ENCODE measurements at regions not wholly inside any gene's neighbourhood (a gene's known extent, or its start where the extent isn't known, plus 50 kb on each side); places are given as distances from the start of the nearest gene placed in this dataset.

GRCh38 chr14:88981948-88982347 lies 157.5 kb downstream of the TTC8 start:
- no peaks in the 10 kb centered on the region for H3K36me3 ChIP-seq
- no peak for TF ChIP-seq EZH2 (IDR thresholded peaks at IDR 0.05)
- TF ChIP-seq EZH2phosphoT487 (IDR thresholded peaks at IDR 0.05) = no peak
- TF ChIP-seq, protein P1, sequence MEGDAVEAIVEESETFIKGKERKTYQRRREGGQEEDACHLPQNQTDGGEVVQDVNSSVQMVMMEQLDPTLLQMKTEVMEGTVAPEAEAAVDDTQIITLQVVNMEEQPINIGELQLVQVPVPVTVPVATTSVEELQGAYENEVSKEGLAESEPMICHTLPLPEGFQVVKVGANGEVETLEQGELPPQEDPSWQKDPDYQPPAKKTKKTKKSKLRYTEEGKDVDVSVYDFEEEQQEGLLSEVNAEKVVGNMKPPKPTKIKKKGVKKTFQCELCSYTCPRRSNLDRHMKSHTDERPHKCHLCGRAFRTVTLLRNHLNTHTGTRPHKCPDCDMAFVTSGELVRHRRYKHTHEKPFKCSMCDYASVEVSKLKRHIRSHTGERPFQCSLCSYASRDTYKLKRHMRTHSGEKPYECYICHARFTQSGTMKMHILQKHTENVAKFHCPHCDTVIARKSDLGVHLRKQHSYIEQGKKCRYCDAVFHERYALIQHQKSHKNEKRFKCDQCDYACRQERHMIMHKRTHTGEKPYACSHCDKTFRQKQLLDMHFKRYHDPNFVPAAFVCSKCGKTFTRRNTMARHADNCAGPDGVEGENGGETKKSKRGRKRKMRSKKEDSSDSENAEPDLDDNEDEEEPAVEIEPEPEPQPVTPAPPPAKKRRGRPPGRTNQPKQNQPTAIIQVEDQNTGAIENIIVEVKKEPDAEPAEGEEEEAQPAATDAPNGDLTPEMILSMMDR (IDR thresholded peaks at IDR 0.05) = no peak
- H3K27me3 ChIP-seq = peaks cover 14% of the 10 kb centered on the region
- H2AFZ ChIP-seq (replicated peaks) = no peak overlapping the region
- no peak overlapping the region for H3K9ac ChIP-seq
- no peaks in the 10 kb centered on the region for H3K79me2 ChIP-seq (ENCODE audit: low read depth)
- Mint-ChIP-seq H3K9me3 (peaks cover 5% of the 10 kb centered on the region), H3K36me3 (no peaks in the 10 kb centered on the region), H3K27ac (no peak overlapping the region), H3K4me1 (peaks cover 2% of the 10 kb centered on the region), H3K27me3 (ENCODE audit: insufficient read depth, low read depth) (peaks cover 16% of the 10 kb centered on the region), H3K4me3 (no peak overlapping the region)
- no peak for DNase-seq (ENCODE audit: low spot score)
- peaks cover 10% of the 10 kb centered on the region for H4K20me1 ChIP-seq (ENCODE audit: low read depth)
- no peaks in the 10 kb centered on the region for H3F3A ChIP-seq (ENCODE audit: low read depth)
- H3K4me2 ChIP-seq = no peak overlapping the region
- no peaks in the 10 kb centered on the region for H3K4me1 ChIP-seq
- H3K27ac ChIP-seq = no peak overlapping the region
- no peak overlapping the region for H3K4me3 ChIP-seq
- no peaks in the 10 kb centered on the region for H3K9me3 ChIP-seq (ENCODE audit: low read depth)

DNA sequence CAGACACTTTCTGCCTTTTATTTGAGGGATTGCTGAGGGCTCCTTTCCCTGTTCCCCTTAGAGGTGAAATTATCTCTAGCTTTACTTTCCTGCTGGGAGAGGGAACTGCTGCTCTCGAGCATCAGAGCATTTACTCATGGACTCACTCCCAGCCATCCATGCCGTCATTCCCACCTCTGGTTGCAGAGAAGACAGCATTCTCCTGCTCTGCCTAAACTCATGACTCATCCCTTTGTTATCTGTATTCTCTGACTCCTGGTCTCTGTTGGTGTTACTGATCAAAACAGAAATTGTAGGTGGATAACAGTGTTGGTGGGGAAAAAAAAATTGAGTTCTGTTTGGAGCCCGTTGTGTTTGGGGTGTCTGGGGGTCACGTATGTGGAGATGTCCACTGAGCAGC lies 159.3 kb downstream of the TTC8 start:
- H3K4me3 Mint-ChIP-seq = no peak overlapping the region
- no peaks in the 10 kb centered on the region for H3K4me1 Mint-ChIP-seq
- Histone ChIP-seq H4K20me1 (ENCODE audit: low read depth) (no peaks in the 10 kb centered on the region), H3K9me3 (ENCODE audit: low read depth) (no peaks in the 10 kb centered on the region), H3K9ac (no peak overlapping the region), H3K4me1 (no peaks in the 10 kb centered on the region), H3K4me2 (no peak overlapping the region), H3K27me3 (peaks cover 8% of the 10 kb centered on the region), H3K27ac (no peak overlapping the region), H2AFZ (replicated peaks) (no peak overlapping the region), H3F3A (ENCODE audit: low read depth) (no peaks in the 10 kb centered on the region), H3K4me3 (no peak overlapping the region), H3K36me3 (no peaks in the 10 kb centered on the region), H3K79me2 (ENCODE audit: low read depth) (no peaks in the 10 kb centered on the region)
- H3K27me3 Mint-ChIP-seq (ENCODE audit: insufficient read depth, low read depth) = peaks cover 11% of the 10 kb centered on the region
- no peaks in the 10 kb centered on the region for H3K36me3 Mint-ChIP-seq
- H3K9me3 Mint-ChIP-seq = peaks cover 5% of the 10 kb centered on the region
- DNase-seq (ENCODE audit: low spot score) = no peak
- H3K27ac Mint-ChIP-seq = no peak overlapping the region
- TF ChIP-seq EZH2phosphoT487 (IDR thresholded peaks at IDR 0.05) (no peak), EZH2 (IDR thresholded peaks at IDR 0.05) (no peak)
- TF ChIP-seq, protein P1 (IDR thresholded peaks at IDR 0.05) = no peak

GRCh38 chr14:88985654-88986053 lies 161.2 kb downstream of the TTC8 start:
- H3K4me1 Mint-ChIP-seq = peaks cover 4% of the 10 kb centered on the region
- no peaks in the 10 kb centered on the region for H3K36me3 Mint-ChIP-seq
- no peaks in the 10 kb centered on the region for H3F3A ChIP-seq (ENCODE audit: low read depth)
- no peak overlapping the region for H3K9ac ChIP-seq
- no peak for DNase-seq (ENCODE audit: low spot score)
- no peaks in the 10 kb centered on the region for H3K79me2 ChIP-seq (ENCODE audit: low read depth)
- no peaks in the 10 kb centered on the region for H3K36me3 ChIP-seq
- no peak overlapping the region for H2AFZ ChIP-seq (replicated peaks)
- H4K20me1 ChIP-seq (ENCODE audit: low read depth) = no peaks in the 10 kb centered on the region
- no peak overlapping the region for H3K4me2 ChIP-seq
- H3K4me3 ChIP-seq = no peak overlapping the region
- no peak overlapping the region for H3K27ac Mint-ChIP-seq
- no peaks in the 10 kb centered on the region for H3K27me3 ChIP-seq
- TF ChIP-seq, protein P1 (IDR thresholded peaks at IDR 0.05) = no peak
- TF ChIP-seq EZH2 (IDR thresholded peaks at IDR 0.05) = no peak
- H3K4me1 ChIP-seq = no peaks in the 10 kb centered on the region
- peaks cover 9% of the 10 kb centered on the region for H3K27me3 Mint-ChIP-seq (ENCODE audit: insufficient read depth, low read depth)
- no peak overlapping the region for H3K4me3 Mint-ChIP-seq
- no peak overlapping the region for H3K27ac ChIP-seq
- H3K9me3 Mint-ChIP-seq = peaks cover 5% of the 10 kb centered on the region
- H3K9me3 ChIP-seq (ENCODE audit: low read depth) = no peaks in the 10 kb centered on the region

Measured in neural progenitor cell (in vitro differentiated cells).